Duodenal mucosa (tissue), 2 donors: ENCODE measurements at regions not wholly inside any gene's neighbourhood (a gene's known extent, or its start where the extent isn't known, plus 50 kb on each side); places are given as distances from the start of the nearest gene placed in this dataset.

Source experiments
- H3K27ac ChIP-seq: one replicate; pipeline ENCODE4 v1.7.0; 2013; ENCODE audit warnings: low read depth, low read length
- H3K27me3 ChIP-seq, 2 donors: one replicate each; pipeline ENCODE4 v1.7.0; 2013; ENCODE audit warnings: low read length in 2 of 2, control low read depth in 1 of 2; ENCODE audit not compliant: insufficient read depth in 2 of 2, control insufficient read depth in 1 of 2
- H3K36me3 ChIP-seq, 2 donors: one replicate each; pipeline ENCODE4 v1.7.0; 2013; ENCODE audit warnings: low read length in 2 of 2, control low read depth in 1 of 2; ENCODE audit not compliant: insufficient read depth in 2 of 2, control insufficient read depth in 1 of 2
- H3K4me1 ChIP-seq, 2 donors: one replicate each; pipeline ENCODE4 v1.7.0; 2013; ENCODE audit warnings: low read length in 2 of 2, control low read depth in 1 of 2; ENCODE audit not compliant: insufficient read depth in 2 of 2, control insufficient read depth in 1 of 2
- H3K4me3 ChIP-seq, 2 donors: one replicate each; pipeline ENCODE4 v1.7.0; 2013; ENCODE audit warnings: low read length in 2 of 2, low read depth in 1 of 2
- H3K9ac ChIP-seq, 2 donors: one replicate each; pipeline ENCODE4 v1.7.0; 2013; ENCODE audit warnings: low read length in 2 of 2, low read depth in 1 of 2
- H3K9me3 ChIP-seq, 2 donors: one replicate each; pipeline ENCODE4 v1.7.0; 2013; ENCODE audit warnings: low read length in 2 of 2, control low read depth in 1 of 2; ENCODE audit not compliant: control insufficient read depth in 1 of 2

GRCh38 chr10:30738416-30738815 is 108.9 kb upstream of the LYZL2 start:
- Histone ChIP-seq H3K9me3 (no peaks in the 10 kb centered on the region), H3K27ac (no peak overlapping the region), H3K27me3 (no peaks in the 10 kb centered on the region), H3K9ac (no peak overlapping the region), H3K36me3 (no peaks in the 10 kb centered on the region), H3K4me1 (no peaks in the 10 kb centered on the region), H3K4me3 (no peak overlapping the region)

DNA sequence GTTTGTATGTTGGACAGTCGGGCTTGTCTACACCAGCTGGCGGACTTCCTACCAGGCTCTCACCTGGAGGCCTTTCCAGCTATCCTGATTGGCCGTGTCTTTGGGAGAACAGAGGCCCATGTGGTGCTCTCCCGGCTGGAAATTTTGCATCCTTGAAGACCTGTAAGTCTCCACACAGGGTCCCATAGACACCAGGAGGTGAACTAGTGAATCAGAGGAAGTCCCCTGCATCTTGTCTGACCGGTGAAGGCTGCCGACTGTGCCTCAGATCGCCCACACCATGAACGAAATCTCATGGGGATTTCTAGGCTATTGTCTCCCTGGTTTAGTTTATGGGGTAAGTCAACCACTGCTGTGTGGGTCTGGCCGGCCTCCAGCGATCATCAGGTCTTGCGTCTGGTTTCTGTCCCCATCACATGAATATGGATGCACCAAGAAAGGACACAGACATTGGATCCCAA is 108.4 kb upstream of the LYZL2 start:
- H3K9ac ChIP-seq = no peak overlapping the region
- H3K4me3 ChIP-seq = no peak overlapping the region
- no peak overlapping the region for H3K27ac ChIP-seq
- no peaks in the 10 kb centered on the region for H3K27me3 ChIP-seq
- no peaks in the 10 kb centered on the region for H3K36me3 ChIP-seq
- H3K9me3 ChIP-seq = no peaks in the 10 kb centered on the region
- no peaks in the 10 kb centered on the region for H3K4me1 ChIP-seq

- Histone ChIP-seq H3K36me3 (no peaks in the 10 kb centered on the region), H3K4me3 (no peak overlapping the region), H3K27ac (no peak overlapping the region), H3K4me1 (no peaks in the 10 kb centered on the region), H3K9ac (no peak overlapping the region), H3K27me3 (no peaks in the 10 kb centered on the region), H3K9me3 (no peaks in the 10 kb centered on the region)
These were observed 107.2 kb upstream of the LYZL2 start for GRCh38 chr10:30736685-30737232.

GRCh38 chr10:30734901-30735300 is 105.3 kb upstream of the LYZL2 start:
- no peak overlapping the region for H3K9ac ChIP-seq
- no peaks in the 10 kb centered on the region for H3K27me3 ChIP-seq
- no peaks in the 10 kb centered on the region for H3K36me3 ChIP-seq
- H3K27ac ChIP-seq = no peak overlapping the region
- no peak overlapping the region for H3K4me3 ChIP-seq
- no peaks in the 10 kb centered on the region for H3K4me1 ChIP-seq
- no peaks in the 10 kb centered on the region for H3K9me3 ChIP-seq

- no peaks in the 10 kb centered on the region for H3K27me3 ChIP-seq
- no peak overlapping the region for H3K4me3 ChIP-seq
- no peak overlapping the region for H3K27ac ChIP-seq
- no peaks in the 10 kb centered on the region for H3K4me1 ChIP-seq
- no peaks in the 10 kb centered on the region for H3K36me3 ChIP-seq
- no peak overlapping the region for H3K9ac ChIP-seq
- H3K9me3 ChIP-seq = no peaks in the 10 kb centered on the region
These were observed 103.1 kb upstream of the LYZL2 start for GRCh38 chr10:30732671-30733070.

- Histone ChIP-seq H3K4me1 (no peaks in the 10 kb centered on the region), H3K4me3 (no peak overlapping the region), H3K9me3 (no peaks in the 10 kb centered on the region), H3K9ac (no peak overlapping the region), H3K27ac (no peak overlapping the region), H3K27me3 (no peaks in the 10 kb centered on the region), H3K36me3 (no peaks in the 10 kb centered on the region)
These were observed 102.4 kb upstream of the LYZL2 start for GRCh38 chr10:30731963-30732362.

DNA sequence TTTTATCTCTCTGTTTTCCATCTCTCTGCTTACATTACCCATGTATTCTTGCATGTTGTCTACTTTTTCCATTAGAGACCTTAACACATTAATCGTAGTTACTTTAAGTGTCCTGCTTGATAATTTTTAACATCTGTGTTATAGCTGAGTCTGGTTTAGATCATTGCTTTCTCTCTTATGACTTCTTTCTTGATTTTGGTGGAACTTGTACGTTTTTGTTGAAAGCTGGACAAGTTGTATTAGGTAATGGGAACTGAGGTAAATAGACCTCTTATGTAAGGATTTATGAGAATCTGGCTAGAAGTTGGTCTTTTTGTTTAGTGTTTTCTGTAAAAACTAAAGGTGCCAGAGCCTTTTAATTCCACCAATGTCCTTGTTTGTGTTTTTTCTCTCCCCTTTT is 100.8 kb upstream of the LYZL2 start:
- Histone ChIP-seq H3K36me3 (no peaks in the 10 kb centered on the region), H3K4me1 (no peaks in the 10 kb centered on the region), H3K9me3 (no peaks in the 10 kb centered on the region), H3K9ac (no peak overlapping the region), H3K27me3 (no peaks in the 10 kb centered on the region), H3K4me3 (no peak overlapping the region), H3K27ac (no peak overlapping the region)

DNA sequence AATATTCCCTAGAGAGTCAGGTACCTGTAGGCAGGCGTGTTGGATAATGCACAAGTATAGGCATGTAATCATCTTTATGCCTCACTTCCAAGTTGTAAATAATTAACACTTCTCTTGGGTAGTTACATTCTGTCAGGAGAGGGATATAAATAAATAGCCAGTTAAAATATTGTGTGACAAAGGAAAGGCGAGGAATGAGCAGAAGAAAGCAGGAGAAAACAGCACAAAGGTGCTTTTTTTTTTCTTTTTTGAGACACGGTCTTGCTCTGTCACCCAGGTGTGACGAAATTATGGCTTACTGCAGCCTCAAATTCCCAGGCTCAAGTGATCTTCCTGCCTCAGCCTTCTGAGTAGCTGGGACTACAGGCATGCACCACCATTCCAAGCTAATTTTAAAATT is 99.2 kb upstream of the LYZL2 start:
- Histone ChIP-seq H3K36me3 (no peaks in the 10 kb centered on the region), H3K27me3 (no peaks in the 10 kb centered on the region), H3K4me3 (no peak overlapping the region), H3K4me1 (no peaks in the 10 kb centered on the region), H3K9me3 (no peaks in the 10 kb centered on the region), H3K27ac (no peak overlapping the region), H3K9ac (no peak overlapping the region)

DNA sequence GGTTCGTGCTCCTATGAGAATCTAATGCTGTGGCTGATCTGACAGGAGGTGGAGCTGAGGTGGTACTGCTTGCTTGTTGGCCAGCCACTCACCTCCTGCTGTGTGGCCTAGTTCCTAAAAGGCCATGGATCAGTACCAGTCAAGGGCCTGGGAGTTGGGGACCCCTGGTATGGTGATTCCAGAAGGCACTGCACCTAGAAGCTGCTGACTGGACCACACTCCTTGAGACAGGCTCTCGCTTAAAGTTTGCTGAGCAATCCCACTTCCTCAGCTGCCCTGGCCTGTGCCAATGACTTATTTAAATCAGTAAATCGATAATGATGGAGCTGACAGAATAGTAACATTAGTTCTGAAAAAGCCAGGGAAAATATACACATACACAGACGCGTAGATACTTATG is 98.6 kb upstream of the LYZL2 start:
- H3K9me3 ChIP-seq = no peaks in the 10 kb centered on the region
- no peak overlapping the region for H3K4me3 ChIP-seq
- H3K27me3 ChIP-seq = no peaks in the 10 kb centered on the region
- H3K9ac ChIP-seq = no peak overlapping the region
- H3K36me3 ChIP-seq = no peaks in the 10 kb centered on the region
- no peak overlapping the region for H3K27ac ChIP-seq
- no peaks in the 10 kb centered on the region for H3K4me1 ChIP-seq

GRCh38 chr10:30727524-30727923 is 98.0 kb upstream of the LYZL2 start:
- H3K9ac ChIP-seq = no peak overlapping the region
- no peak overlapping the region for H3K4me3 ChIP-seq
- no peaks in the 10 kb centered on the region for H3K9me3 ChIP-seq
- H3K4me1 ChIP-seq = no peaks in the 10 kb centered on the region
- H3K27me3 ChIP-seq = no peaks in the 10 kb centered on the region
- H3K27ac ChIP-seq = no peak overlapping the region
- no peaks in the 10 kb centered on the region for H3K36me3 ChIP-seq
